ENCODE measurements at regions not wholly inside any gene's neighbourhood (a gene's known extent, or its start where the extent isn't known, plus 50 kb on each side); places are given as distances from the start of the nearest gene placed in this dataset.

DNA sequence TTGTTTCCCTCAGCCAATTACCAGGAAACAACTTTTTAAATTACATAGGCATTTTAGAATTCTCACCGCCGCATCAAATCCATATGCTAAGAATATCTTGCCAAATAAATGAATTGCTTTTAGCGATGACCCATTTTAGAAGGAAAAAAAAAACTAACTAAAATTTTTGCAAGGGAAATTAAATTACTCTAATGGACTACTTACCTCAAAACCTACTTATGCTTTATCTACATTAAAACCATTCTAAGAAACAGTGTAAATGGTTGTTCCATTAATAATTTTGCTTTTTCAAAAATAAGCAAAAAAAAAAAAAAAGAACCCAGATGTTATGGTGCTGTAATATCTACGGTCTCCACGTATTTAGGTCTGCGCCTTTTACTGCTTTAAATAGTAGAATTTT, 73.5 kb upstream of the CCDC150 start:
- Histone ChIP-seq H3K9ac (ENCODE audit: low read length) (no peak overlapping the region), H2AFZ (ENCODE audit: low read depth, low read length, poor library complexity, severe bottlenecking) (no peak overlapping the region), H4K20me1 (ENCODE audit: insufficient read depth) (no peaks in the 10 kb centered on the region), H3K79me2 (ENCODE audit: insufficient read depth, low read length) (no peaks in the 10 kb centered on the region), H3K9me2 (ENCODE audit: insufficient read depth) (no peaks in the 10 kb centered on the region), H3K27me3 (ENCODE audit: insufficient read depth, low read length) (no peaks in the 10 kb centered on the region), H3K4me1 (ENCODE audit: control insufficient read depth in 1 of 2, insufficient read depth in 2 of 2, low read length in 2 of 2) (no peaks in the 10 kb centered on the region), H3K9me3 (ENCODE audit: control insufficient read depth in 1 of 2, insufficient read depth in 1 of 2, low read depth in 1 of 2, low read length in 2 of 2) (no peaks in the 10 kb centered on the region), H3K27ac (ENCODE audit: low read depth, low read length) (no peak overlapping the region), H3K36me3 (ENCODE audit: control insufficient read depth in 1 of 2, insufficient read depth in 2 of 2, low read length in 2 of 2) (no peaks in the 10 kb centered on the region), H3K4me2 (ENCODE audit: low read length) (no peak overlapping the region), H3K4me3 (replicated peaks in 1 of 2; ENCODE audit: low read depth in 1 of 2, low read length in 2 of 2) (no peak overlapping the region)
- RAD21 ChIA-PET (ENCODE audit: low non-redundant PET in 1 of 2, low total read pairs in 2 of 2, uncharacterized antibody in 2 of 2, unreplicated experiment in 2 of 2): no interaction called here
- POLR2A ChIA-PET: no interaction called here
- CTCF ChIA-PET: no interaction called here
- intact Hi-C loops (cut with micrococcal nuclease): no loop called here
- BruUV-seq (replicated peaks): no TSS peak
- ATAC-seq: no peak
- DNase-seq (ENCODE audit: low read depth, low spot score): no peak
- TF ChIP-seq EZH2 (IDR thresholded peaks at IDR 0.05) (no peak), EZH2phosphoT487 (IDR thresholded peaks at IDR 0.05; ENCODE audit: borderline replicate concordance) (no peak), EGR1 (IDR thresholded peaks at IDR 0.05; ENCODE audit: low read depth) (no peak), YY1 (IDR thresholded peaks at IDR 0.05; ENCODE audit: extremely low read depth, insufficient replicate concordance, low read depth, low read length) (no peak), SP1 (IDR thresholded peaks at IDR 0.05; ENCODE audit: low read depth) (no peak), FOSL1 (IDR thresholded peaks at IDR 0.05; ENCODE audit: low read depth) (no peak), CBX3 (IDR thresholded peaks at IDR 0.05; ENCODE audit: low read depth) (no peak), SRF (IDR thresholded peaks at IDR 0.05; ENCODE audit: low read depth) (no peak), CEBPB (IDR thresholded peaks at IDR 0.05; ENCODE audit: low read depth) (no peak), POLR2AphosphoS5 (IDR thresholded peaks at IDR 0.05; ENCODE audit: low read depth, low read length) (no peak)
- TF ChIP-seq, protein P1, sequence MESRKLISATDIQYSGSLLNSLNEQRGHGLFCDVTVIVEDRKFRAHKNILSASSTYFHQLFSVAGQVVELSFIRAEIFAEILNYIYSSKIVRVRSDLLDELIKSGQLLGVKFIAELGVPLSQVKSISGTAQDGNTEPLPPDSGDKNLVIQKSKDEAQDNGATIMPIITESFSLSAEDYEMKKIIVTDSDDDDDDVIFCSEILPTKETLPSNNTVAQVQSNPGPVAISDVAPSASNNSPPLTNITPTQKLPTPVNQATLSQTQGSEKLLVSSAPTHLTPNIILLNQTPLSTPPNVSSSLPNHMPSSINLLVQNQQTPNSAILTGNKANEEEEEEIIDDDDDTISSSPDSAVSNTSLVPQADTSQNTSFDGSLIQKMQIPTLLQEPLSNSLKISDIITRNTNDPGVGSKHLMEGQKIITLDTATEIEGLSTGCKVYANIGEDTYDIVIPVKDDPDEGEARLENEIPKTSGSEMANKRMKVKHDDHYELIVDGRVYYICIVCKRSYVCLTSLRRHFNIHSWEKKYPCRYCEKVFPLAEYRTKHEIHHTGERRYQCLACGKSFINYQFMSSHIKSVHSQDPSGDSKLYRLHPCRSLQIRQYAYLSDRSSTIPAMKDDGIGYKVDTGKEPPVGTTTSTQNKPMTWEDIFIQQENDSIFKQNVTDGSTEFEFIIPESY (IDR thresholded peaks at IDR 0.05; ENCODE audit: extremely low read depth, insufficient replicate concordance, low read length): no peak
- TF ChIP-seq, protein P2, sequence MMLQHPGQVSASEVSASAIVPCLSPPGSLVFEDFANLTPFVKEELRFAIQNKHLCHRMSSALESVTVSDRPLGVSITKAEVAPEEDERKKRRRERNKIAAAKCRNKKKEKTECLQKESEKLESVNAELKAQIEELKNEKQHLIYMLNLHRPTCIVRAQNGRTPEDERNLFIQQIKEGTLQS (IDR thresholded peaks at IDR 0.05): no peak

Data from HCT116 (cell line).